ENCODE measurements at regions not wholly inside any gene's neighbourhood (a gene's known extent, or its start where the extent isn't known, plus 50 kb on each side); places are given as distances from the start of the nearest gene placed in this dataset.
A peak's percentile ranks its signal among the peaks of the same experiment; 100 is the strongest.
"Not testable (repeated sequence)": the region's sequence is repeated elsewhere in the genome, so short reads cannot be mapped to it uniquely, and the experiment has no call there.

GRCh38 chr1:67530071-67530470, 99.9 kb upstream of the SERBP1 start:
- no peak for DNase-seq

GRCh38 chr1:67532452-67533216, 102.4 kb upstream of the SERBP1 start:
- DNase-seq, result no peak

GRCh38 chr1:67534627-67535065, 104.4 kb upstream of the SERBP1 start:
- no peak for DNase-seq

- DNase-seq, result peak; percentile 8 to 18
These were observed 105.3 kb upstream of the SERBP1 start for GRCh38 chr1:67535474-67535873.

DNA sequence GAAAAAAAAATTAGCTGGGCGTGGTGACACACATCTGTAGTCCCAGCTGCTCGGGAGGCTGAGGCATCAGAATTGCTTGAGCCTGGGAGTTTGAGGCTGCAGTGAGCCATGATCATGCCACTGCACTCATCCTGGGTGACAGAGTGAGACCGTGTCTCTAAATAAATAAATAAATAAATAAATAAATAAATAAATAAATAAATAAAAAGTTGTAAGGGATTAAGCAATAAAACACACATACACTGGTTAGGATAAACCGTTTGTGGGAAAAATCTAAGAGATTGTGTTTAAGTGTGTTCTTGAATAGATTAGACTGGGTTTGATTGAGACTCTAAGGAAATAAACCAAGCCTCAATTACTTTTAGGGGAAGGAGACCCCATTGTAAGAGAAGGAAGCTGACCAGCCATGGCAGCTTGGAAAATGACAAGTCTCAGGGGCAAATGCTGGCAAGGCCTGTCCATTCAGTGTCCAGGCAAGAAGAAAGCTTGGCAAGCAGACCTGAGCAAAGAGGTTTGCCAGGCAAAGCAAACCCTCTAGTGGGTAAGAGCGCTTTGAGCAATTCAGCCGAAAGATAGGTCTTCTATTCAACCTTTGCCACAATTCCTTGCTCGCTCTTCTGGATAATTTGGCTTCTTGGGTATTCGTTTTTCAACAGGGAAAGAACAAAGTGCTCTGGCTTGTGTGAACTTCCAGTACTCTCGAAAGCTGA, 106.9 kb upstream of the SERBP1 start:
- DNase-seq, result no peak

- no peak for DNase-seq
These were observed 107.4 kb upstream of the SERBP1 start for GRCh38 chr1:67537667-67538018.

GRCh38 chr1:67540025-67540732, 110.0 kb upstream of the SERBP1 start:
- DNase-seq, result no peak

- DNase-seq, result no peak
These were observed 110.5 kb upstream of the SERBP1 start for GRCh38 chr1:67540733-67541125.

DNA sequence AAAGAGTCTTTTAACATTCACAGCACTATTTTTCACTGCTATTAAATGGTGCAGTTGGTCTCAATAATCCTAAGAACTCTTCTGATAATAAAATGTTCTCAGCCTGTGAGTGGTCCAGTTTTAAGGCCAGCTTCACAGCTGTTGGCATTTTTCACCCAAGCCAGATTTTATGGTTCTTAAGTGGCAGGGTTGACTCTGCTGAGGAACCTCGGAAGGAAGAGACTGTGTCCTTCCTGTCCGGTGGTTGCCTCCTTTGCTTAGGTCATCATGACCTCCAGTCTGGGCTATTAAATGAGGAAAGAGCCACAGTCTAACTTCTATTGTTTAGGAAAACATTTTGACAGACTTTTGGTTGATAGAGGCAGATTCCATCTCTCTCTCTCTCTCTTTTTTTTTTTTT, 112.5 kb upstream of the SERBP1 start:
- DNase-seq, result no peak

- no peak for DNase-seq
These were observed 114.7 kb upstream of the SERBP1 start for GRCh38 chr1:67544921-67545320.

DNA sequence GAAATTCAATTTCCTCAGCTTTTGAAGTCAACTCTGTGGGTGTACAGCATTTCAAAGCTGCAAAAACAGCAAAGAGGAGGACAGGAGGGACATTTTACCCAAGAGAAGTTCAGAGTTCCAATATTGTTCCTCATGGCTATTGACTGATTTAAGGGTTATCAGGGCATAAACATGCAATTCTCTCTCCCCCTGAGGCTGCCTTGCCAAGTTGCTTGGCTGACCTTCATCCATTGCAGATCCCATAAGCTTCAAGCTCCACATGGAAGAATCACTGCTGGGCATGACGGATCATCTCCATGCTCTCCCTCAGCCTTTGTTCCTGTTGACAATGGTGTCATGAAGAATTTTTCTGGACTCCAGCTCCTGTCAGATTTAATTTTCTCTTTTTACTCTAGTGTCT, 115.2 kb upstream of the SERBP1 start:
- DNase-seq, result no peak

GRCh38 chr1:67551375-67551774, 121.2 kb upstream of the SERBP1 start:
- DNase-seq, result no peak

GRCh38 chr1:67552336-67552759, 122.1 kb upstream of the SERBP1 start:
- DNase-seq, result no peak

GRCh38 chr1:67554204-67554603, 124.0 kb upstream of the SERBP1 start:
- not testable (repeated sequence) for DNase-seq

DNA sequence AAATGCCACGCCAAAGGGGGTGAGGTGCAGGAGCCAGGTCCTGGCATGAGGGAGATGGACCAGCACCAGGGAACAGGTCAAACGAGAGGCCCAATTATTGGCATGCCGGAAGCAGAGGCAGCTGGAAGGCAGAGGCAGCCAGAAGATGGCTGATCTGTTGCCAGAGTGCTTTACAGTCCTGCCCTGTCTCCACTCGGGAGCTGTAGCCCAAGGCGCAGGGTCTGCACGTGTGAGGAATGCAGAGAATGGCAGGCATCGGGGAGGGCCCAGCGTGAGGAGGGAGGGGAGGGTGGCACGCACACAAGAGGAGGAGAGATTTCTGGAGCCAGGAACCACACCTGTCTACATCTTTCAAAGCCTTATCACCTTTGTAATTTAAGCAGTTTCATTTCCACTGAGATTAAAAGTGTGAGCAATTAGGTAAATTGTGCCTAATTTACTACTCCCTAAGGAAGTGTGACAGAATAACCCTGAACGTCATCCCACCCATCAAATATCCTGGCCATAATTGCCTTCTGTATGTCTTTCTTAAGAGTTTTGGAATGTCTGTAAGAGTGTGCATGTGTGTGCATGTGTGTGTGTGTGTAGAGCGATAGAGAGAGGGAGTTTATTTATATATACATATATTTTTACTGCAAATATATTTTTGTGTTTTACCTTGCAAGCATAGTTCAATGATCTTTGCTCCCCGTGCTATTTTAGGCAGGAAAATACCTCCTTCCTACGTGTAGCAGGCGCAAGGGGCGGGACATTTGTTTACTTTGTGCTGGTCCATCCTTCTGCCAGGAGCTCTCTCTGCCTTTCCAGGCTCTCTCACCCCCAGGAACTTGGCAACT, 125.5 kb upstream of the SERBP1 start:
- DNase-seq, result no peak

DNA sequence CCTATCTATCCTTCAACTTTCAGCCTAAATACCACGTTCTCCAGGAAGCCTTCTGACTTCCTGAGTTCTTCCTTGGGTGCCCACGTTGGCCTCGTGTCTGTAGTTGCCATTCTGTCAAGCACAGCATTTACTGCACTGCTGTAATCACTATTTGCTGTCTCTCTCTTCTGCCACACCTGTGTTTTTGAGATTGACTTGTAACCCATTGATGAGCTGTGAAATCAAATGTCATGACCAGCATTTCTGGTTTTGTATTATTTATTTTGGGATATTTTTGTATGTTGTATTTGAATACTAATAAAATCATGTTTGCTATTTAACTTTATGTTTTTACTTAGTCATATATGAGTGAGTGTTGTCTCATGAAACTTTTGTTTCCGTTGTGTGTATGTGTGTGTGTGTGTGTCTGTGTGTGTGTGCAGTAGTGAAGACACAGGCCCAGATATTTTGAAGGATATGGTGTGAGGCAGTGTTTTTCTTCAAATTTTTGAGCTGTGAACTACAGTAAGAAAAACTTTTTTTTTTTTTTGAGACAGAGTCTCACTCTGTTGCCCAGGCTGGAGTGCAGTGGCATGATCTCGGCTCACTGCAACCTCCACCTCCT, 126.2 kb upstream of the SERBP1 start:
- DNase-seq, result no peak

GRCh38 chr1:67557696-67558448, 127.1 kb upstream of the GADD45A start:
- no peak for DNase-seq

DNA sequence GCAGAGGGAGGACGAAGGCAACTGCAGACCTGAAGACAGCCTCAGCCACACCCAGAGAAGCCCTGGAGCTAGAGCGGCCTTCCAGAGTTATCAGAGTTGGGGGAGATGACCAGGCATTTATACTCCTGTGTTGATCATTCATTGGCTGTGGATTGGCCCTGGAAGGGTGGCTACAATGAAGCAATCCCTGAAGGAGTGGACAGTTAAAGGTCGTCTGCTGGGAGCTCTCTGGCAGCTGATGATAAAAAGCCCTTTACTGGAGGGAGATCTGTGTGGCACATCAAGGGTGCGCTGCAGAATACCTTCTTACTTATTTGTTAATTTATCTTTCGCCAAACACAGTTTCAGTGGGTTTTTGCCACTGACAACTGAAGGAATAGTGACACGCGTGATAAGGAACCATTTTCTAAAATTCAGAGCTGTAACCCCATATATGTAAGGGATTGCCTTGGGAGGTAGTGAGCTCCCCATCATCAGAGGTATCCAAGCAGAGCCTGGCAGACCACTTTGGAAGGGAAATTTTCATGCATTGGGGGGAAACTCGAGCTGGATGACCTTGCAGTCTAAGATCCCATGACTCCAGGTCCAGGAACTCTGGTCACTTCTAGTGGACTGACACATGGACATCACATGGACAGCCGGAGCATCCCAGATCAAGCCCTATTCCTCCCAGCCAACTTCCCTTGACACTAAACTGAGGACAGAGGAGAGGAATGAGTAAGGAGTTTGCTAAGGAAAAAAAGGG, 126.4 kb upstream of the GADD45A start:
- DNase-seq, result no peak

GRCh38 chr1:67559222-67559700, 125.7 kb upstream of the GADD45A start:
- no peak for DNase-seq

- no peak for DNase-seq
These were observed 124.3 kb upstream of the GADD45A start for GRCh38 chr1:67560580-67561255.
